ENCODE measurements at regions not wholly inside any gene's neighbourhood (a gene's known extent, or its start where the extent isn't known, plus 50 kb on each side); places are given as distances from the start of the nearest gene placed in this dataset.
"Not testable (repeated sequence)": the region's sequence is repeated elsewhere in the genome, so short reads cannot be mapped to it uniquely, and the experiment has no call there.

DNA sequence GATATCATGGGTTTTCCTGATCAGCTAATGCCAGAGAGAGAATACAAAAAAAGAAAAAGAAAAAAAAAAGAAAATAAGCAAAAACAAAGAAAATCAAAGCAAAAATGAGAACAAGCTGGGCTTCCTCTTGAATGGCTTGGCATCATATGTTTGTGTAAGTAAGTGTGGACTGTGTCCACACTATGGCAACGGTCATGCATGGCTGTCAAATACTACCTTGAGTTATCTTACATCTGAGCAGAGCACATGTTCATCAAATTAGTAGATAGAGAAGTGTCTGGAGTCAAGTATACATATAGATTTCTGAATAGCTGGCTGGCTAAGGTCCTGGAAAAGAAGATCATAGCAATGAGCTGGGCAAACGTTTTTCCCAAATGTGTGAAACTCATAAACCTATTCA is 470.2 kb downstream of the RPIA start:
- not testable (repeated sequence) for DNase-seq

DNA sequence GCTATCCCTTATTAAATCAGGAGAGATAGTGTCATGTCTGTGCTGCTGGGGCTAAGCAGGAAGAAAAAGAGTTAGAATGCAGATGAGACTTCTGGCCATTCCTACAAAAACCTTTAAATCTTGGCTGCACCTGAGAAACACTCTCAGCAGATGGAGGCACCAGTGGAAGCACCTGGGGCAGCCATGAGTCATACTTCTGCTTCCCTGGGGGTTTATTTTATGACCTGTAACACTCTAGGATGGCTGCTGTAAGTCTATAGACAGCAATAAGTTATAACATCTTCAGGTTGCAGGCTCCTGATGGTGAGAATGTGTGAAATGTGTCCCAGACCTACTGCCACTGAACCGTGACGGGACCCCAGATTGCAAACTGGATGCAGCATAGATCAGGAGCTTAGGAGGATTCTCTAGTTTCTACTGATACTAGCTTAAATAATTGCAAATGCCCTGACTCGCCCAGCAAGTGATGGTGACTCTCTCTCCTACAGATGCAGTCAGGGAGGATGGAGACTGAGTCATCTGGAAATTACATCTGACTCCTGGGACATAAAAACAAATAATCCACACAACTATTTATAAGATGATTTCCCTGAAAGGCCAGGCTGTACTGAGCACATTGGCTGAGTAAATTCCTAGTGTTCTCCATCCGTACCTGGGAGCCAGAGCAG is 479.2 kb downstream of the RPIA start:
- not testable (repeated sequence) for DNase-seq

DNA sequence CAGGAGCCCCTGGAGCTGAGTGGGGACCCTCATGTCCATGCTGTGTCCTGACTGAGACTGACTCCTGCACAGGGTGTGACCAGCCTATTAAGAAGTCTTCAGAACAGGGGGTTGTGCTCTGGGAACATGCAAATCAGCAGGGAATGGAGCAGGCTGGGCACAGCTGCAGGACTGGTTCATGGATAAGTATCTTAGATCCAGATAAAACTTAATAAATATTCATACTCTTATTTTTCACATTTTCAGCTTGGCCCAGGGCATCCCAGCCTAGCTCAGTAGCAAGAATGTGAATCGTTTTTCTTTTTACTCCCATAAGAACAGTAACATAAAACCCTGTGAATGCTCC is 479.7 kb downstream of the RPIA start:
- DNase-seq = not testable (repeated sequence)

DNA sequence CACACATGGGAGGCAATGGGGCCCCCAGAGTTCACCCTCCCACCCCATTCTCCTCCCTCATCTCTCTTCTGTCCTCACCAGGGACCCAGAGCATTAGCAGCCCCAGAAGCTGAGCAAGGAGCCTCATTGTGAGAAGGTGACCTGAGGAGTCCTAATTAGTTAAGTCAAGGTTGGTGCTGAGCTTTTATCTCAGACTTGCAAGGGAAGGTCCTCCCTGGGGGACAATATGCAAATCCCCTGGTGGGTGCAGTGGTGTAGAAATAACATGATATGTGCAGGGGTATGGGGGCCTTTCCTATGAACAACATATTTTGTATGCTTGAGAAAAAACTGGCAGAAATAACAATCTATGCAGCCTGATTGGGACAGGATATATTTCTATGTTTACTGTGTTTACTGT is 485.5 kb downstream of the RPIA start:
- DNase-seq = not testable (repeated sequence)

DNA sequence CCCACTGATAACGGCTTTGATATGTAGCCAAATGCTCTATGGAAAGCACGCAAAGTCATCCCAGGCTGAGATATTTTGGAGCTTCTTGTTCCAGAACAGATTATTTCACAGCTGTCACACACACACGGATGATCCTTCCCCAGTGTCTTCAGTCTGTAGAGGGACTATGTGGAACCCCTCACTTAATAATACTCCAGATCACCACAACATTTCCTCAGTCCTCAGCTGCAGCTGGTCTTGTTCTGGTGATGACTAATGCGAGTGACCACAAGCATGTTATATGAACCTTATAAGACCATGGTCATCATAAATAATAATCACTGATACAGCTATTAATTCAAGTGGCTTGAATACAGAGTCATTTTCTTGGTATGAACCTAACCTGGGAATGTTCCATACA is 490.7 kb downstream of the RPIA start:
- DNase-seq = not testable (repeated sequence)

DNA sequence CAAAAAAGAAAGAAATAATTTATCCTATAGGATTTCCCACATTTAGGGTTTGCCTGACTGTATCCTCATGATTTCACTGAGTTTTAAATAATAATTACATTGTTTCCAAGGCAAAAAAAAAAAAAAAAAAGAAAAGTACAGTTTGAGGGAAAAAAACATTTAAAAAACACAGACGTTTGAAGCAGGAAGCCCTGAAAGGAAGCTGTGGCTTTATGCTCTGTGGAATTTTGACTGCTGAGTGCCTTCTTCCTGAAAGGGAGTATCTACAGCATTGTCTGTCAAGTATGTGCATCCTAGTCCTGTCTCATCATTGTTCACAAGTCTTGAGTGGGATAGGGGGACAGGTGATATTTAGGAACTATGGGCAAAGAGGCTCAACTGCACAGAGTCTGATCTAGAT is 493.3 kb downstream of the RPIA start:
- not testable (repeated sequence) for DNase-seq

DNA sequence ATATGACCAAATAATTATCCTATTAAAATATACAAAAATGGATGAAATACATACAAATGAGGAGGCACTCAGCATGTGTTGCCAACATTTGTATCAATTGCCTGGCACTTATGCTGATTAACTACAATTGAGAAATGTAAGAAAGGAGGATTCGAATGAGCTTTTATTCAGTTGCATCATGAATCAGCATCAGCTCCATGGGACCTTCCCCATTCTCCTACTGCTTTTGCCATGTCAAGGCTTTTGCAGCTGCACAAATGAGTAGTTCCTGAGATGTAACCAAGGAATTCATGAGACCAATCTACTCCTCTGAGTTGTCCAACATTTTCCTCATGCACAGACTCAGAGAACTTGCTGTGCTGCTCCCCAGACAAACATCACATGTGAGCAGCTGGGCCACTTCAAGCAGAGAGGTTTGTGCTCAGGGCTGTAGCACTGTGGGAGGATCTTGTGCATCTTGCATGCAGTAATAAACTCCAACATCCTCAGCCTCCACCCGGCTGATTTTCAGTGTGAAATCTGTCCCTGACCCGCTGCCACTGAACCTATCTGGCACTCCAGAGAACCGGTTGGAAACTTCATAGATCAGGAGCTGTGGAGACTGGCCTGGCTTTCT is 504.3 kb downstream of the RPIA start:
- DNase-seq = not testable (repeated sequence)

DNA sequence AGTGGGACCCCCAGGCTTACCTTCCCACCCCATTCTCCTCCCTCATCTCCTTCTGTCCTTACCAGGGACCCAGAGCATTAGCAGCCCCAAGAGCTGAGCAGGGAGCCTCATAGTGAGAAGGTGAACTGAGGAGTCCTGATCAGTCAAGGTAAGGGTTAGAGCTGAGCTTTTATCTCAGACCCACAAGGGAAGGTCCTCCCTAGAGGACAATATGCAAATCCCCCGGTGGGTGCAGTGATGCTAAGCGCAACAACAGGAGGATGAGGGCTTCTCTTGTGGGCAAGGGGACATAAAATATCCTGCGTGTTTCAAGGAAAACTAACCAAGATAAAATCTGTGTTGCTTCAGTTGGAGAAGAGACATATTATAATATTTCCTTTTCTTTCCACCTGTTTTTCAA is 505.2 kb downstream of the RPIA start:
- DNase-seq = not testable (repeated sequence)

DNA sequence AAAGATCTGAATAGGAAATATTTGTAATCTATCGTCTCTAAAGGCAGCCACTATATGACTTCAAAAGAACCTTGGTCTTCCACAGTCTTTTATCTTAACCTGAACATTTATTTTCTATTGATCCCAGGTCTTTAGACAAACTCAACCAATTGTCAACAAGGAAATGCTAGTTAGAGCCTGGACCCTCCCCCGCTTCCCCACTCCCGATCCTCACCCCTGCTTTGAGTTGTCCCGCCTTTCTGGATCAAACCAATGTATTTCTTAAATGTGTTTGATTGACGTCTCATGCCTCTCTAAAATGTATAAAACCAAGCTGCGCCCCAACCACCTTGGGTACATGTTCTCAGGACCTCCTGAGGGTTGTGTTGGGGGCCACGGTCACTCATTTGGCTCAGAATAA is 506.6 kb downstream of the RPIA start:
- DNase-seq = not testable (repeated sequence)

DNA sequence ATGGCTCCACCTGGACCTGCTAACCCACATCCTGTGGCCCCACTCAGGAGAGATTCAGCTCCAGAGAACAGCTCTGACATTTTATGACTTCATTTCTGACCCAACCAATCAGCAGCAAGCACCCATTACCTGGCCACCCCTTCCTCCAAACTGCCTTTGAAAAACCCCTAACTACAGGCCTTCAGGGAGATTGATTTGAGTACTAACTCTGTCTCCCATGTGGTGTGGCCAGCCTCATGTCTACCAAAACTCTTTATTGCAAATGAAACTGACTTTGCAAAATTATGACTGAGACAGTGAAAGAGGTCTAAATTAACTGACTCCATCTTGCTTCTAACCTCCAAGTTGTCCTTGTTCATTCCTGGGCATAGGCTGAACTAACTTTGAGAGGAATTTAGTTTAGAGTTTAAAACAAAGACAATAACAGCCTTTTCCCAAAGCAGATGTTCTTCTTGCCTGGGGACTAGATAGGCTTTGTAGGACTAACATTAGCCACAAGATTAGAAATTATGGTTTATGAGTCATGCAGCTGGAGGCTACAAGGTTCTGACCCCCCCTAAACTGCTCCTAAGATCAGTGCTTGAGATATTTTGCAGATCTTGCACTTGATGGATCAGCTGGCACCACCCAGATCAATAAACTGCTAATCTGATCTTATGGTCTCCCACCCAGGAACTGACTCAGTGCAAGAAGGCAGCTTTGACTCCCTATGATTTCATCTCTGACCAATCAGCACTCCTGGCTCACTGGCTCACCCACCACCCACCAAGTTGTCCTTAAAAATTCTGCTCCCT is 508.2 kb downstream of the RPIA start:
- not testable (repeated sequence) for DNase-seq

DNA sequence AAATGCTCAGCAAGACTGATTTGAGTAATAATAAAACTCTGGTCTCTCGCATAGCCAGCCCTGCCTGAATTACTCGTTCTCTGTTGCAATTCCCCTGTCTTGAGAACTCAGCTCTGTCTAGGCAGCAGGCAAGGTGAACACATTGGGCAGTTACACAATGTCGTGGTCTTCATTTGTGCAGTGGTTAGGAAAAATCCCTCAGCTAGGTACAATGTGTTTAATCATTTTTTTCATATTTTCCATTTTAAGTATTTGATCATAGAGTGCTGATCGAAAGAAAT is 508.7 kb downstream of the RPIA start:
- DNase-seq = not testable (repeated sequence)

DNA sequence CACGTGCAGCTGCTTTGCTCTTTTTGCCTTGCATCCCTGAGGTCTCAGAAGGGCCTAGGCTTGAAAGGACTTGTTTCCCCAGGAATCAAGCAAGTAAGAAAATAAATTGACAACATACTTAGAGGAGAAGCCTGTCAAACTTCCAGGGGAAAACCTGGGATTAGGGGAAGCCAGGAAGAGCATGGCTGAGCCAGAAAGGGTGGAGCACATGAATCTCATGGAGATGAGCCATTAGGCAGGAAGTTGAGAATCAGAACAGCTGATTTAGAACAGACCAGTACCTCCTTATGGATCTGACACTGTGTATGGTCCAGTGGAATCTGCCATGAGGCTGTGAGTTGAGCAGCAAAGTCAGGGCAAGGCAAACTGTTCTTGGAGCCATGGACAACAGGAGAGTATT is 511.0 kb downstream of the RPIA start:
- not testable (repeated sequence) for DNase-seq

DNA sequence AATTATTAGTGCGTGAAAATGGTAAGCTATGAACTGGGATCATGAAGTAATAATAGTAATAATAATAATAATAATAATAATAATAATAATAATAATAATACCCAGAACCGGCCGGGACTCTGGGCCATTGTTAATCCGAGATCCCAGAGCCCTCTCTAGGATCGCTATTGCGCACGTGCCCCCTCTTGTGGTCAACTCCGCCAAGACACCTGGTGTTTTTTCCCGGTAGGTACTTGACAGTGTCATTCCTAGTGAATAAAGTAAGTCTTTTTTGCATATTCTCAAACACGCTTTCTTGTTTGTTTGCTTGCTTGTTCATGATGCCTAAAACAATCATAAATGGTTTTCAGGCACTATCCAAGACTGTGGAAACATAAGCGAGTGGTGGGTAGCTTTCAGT is 513.7 kb downstream of the RPIA start:
- DNase-seq = not testable (repeated sequence)

DNA sequence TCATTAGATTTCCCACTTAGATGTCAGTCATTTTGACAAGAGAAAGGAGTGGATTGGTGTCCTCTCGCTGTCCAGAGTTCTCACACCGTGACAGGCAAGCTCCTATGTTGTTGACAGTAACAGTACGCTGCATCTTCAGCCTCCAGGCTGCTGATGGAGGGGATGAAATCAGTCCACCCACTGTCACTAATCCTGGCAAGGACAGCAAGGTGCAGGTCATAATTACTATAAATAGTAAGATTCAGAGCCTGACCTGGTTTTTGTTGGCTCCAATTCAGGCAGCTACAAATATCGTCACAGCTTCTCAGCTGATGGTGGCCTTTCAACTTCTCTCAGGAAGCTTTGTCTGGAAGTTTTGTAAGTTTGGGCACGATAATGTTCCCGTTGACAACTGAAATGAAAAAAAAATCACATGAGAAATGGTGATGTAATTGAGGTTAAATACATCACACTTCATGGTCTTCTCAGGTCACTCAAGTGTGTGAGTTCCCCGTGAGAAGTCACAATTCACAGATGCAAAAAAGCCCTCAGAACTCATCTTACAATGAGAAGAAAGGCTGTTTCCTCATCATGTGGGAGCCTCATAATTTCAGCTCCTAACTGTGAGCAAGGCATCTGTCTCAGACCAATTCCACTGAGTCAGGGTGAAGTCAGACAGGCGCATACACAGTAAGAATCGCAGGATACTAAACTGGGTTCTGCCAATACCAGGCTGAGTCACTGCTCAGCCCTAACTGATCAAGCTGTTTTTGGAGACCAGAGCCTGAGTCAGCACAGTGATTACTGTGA is 516.9 kb downstream of the RPIA start:
- DNase-seq = not testable (repeated sequence)

DNA sequence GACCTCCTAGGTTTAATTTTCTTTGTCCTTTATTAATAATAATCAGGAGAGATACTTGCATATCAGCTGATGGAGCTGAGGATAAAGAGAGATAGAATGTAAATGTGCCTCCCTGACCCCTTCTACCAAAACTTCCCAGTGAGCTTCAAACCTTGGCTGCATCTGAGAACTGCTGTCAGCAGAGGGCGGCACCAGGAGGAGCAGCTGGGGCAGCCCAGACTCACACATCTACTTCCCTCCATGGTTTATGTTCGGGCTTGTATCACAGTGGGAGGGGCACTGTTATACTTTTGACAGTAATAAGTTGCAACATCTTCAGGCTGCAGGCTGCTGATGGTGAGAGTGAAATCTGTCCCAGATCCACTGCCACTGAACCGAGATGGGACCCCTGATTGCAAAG is 521.7 kb downstream of the RPIA start:
- not testable (repeated sequence) for DNase-seq

DNA sequence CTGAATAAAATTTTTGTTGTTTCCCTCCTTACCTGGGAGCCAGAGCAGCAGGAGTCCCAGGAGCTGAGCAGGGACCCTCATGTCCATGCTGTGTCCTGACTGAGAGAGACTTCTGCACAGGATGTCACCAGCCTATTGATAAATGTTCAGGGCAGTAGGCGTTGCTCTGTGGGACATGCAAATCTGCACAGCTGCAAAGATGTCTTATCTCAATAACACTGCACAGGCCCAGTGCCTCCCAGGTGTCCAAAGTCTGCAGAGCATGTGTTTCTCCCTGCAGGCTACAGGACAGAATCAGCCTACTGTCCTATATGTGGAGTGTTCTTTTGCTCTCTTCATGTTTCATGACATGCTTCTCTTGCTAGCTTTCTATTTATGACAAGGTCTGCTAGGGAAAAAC is 522.3 kb downstream of the RPIA start:
- not testable (repeated sequence) for DNase-seq

DNA sequence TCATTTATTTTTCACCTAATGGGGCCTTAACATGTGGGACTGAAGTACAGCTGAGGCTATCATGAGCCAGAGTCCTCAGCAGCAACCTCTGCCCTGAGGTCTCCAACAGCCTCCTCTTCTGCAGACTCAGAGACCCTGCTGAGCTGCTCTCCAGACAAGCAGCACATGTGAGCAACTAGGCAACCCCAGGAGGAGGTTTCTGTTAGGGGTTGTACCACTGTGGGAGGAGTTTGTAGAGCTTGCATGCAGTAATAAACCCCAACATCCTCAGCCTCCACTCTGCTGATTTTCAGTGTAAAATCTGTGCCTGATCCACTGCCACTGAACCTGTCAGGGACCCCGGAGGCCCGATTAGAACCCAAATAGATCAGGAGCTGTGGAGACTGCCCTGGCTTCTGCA is 530.0 kb downstream of the RPIA start:
- not testable (repeated sequence) for DNase-seq

DNA sequence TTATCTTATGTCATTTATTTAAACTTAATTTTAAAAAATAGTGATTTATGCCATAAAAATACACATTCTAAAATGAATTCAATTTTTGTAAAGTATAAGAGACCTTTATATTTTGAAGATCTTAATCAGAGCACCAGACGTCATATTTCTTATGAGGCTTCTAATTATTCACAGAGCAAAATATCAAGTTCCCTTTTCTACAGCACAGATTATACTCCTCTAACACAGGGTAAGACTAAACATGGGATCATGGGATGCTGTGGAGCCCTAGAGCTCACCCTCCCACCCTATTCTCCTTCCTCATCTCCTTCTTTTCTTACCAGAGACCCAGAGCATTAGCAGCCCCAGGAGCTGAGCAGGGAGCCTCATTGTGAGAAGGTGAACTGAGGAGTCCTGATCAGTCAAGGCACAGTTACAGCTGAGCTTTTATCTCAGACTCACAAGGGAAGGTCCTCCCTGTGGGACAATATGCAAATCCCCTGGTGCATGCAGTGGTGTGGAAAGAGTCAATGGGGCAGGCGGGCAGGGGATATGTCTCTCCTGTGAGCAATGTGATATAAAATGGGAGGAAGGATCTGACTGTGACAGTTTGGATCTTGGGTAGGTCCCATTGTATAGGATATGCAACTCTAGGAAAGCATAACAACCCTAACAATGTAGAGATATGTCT is 530.7 kb downstream of the RPIA start:
- not testable (repeated sequence) for DNase-seq

DNA sequence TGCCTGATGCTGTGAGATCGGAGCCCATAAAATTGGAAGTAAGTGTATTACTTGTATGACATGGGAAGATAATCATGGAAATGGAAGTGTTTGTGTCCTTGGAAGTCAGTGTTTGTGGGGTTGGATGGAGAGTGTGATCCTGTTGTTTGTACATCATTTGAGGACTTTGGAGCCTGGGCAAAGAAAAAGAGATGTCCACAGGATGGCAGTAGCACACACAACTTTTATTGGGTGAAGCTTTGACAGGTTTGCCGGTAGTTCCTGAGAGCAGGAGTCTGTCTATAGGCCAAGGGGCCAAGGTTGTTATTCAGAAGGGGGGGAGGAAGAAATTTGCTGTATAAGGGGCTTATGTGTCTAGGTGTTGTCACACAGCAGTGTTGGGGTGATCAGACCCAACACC is 533.3 kb downstream of the RPIA start:
- not testable (repeated sequence) for DNase-seq

DNA sequence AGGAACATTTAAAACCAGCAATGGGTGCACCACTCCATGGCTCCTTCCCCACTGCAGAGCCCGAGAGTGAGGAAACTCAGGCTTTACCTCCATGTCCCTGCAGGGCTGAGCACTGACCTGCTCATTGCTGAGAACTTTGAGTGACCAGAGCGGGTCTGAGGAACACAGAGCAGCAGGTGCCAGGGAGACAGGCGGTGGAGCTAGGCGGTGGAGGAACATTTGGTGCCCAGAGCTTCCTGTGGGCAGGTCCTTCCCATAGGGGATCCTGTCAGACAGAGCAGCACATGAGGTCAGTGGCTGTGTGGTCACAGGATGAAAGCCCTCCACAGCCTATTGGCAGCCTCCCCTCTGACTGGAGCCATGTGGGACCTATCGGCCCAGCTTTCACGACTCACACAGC is 538.5 kb downstream of the RPIA start:
- DNase-seq = not testable (repeated sequence)

DNA sequence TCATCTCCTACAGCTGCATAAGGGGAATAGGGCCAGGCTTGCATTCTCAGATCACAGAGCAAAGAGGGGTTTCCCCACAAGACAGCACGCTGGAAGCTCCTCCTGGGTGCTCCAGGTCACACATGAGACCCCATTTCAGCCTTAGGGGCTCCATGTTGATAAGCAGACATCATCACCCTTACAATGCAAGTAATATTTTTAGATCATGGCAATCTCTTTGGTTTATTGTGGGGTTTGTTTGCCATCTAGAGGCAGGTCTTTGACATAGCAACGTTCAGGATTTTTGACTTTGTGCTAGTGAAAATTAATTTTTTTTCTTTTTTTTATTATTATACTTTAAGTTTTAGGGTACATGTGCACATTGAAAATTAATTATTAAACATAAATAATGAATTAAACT is 539.8 kb downstream of the RPIA start:
- DNase-seq = not testable (repeated sequence)

DNA sequence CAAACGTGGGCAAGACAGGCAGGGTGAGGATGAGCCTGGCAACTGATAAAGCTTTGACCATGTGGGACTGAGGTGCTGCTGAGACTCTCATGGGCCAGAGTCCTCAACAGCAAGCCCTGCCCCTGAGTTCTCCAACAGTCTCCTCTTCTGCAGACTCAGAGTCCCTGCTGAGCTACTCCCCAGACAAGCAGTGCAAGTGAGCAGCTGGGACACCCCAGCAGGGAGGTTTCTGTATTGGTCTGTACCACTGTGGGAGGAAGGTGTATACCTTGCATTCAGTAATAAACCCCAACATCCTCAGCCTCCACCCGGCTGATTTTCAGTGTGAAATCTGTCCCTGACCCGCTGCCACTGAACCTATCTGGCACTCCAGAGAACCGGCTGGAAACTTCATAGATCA is 542.5 kb downstream of the RPIA start:
- not testable (repeated sequence) for DNase-seq

Measured in NCI-H1436 (cell line).